ENCODE measurements at regions not wholly inside any gene's neighbourhood (a gene's known extent, or its start where the extent isn't known, plus 50 kb on each side); places are given as distances from the start of the nearest gene placed in this dataset.

DNA sequence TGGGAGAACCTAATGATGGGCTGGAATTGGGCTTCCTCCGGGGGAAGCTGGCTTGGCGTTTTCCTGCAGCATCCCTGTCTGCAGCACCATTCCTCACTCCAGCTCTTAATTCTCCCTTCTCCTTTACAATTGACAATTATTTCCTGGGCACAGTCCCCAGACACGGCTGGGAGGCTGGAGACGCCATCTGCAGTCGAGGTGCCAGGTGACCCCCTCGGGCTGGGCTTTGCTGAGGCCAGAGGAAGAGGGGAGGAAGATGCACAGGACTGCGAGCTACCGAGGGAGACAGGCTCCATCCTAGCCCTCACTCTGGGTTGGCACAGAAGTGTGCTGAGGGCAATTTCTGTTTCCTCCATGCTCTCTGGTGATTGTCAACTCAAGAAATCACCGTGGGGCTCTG lies 453.8 kb downstream of the PTPRU start:
- Histone ChIP-seq H3K27me3 (peaks cover 0 to 6% (median 5%) of the 10 kb centered on the region in 3 donors), H3K9me3 (no peaks in the 10 kb centered on the region), H3K36me3 (no peaks in the 10 kb centered on the region), H3K27ac (no peak overlapping the region), H3K4me1 (no peaks in the 10 kb centered on the region), H3K4me3 (no peak overlapping the region)
- intact Hi-C loops (cut with DNase I; ENCODE audit: low total_unique reads) (no loop called here), in situ Hi-C loops (cut with MboI; ENCODE audit: low sequenced_read_pairs in 4 of 4) (no loop called here)
- no peak for ATAC-seq
- DNase-seq, result no peak
- TF ChIP-seq POLR2A (IDR thresholded peaks at IDR 0.05) (no peak), CTCF (IDR thresholded peaks at IDR 0.05 in 4 of 5, conservative IDR thresholded peaks at IDR 0.05 in 1 of 5) (no peak)

- Histone ChIP-seq H3K36me3 (no peaks in the 10 kb centered on the region), H3K27me3 (peaks cover 0 to 6% (median 5%) of the 10 kb centered on the region in 3 donors), H3K27ac (no peak overlapping the region), H3K9me3 (no peaks in the 10 kb centered on the region), H3K4me3 (no peak overlapping the region), H3K4me1 (no peaks in the 10 kb centered on the region)
- in situ Hi-C loops (cut with MboI; ENCODE audit: low sequenced_read_pairs in 4 of 4), result no loop called here
- DNase-seq, result no peak
- TF ChIP-seq CTCF (IDR thresholded peaks at IDR 0.05 in 4 of 5, conservative IDR thresholded peaks at IDR 0.05 in 1 of 5), result no peak
- no peak for TF ChIP-seq POLR2A (IDR thresholded peaks at IDR 0.05)
- intact Hi-C loops (cut with DNase I; ENCODE audit: low total_unique reads), result no loop called here
- ATAC-seq, result no peak
Measured at GRCh38 chr1:29689372-29690030, 453.2 kb downstream of the PTPRU start.

- H3K36me3 ChIP-seq, result no peaks in the 10 kb centered on the region
- no peak overlapping the region for H3K27ac ChIP-seq
- TF ChIP-seq CTCF (IDR thresholded peaks at IDR 0.05 in 4 of 5, conservative IDR thresholded peaks at IDR 0.05 in 1 of 5), result no peak
- no peak for TF ChIP-seq POLR2A (IDR thresholded peaks at IDR 0.05)
- H3K4me3 ChIP-seq, result no peak overlapping the region
- ATAC-seq, result no peak
- in situ Hi-C loops (cut with MboI; ENCODE audit: low sequenced_read_pairs in 4 of 4) (no loop called here), intact Hi-C loops (cut with DNase I; ENCODE audit: low total_unique reads) (no loop called here)
- no peaks in the 10 kb centered on the region for H3K9me3 ChIP-seq
- H3K4me1 ChIP-seq, result no peaks in the 10 kb centered on the region
- H3K27me3 ChIP-seq, result peaks cover 0 to 6% (median 5%) of the 10 kb centered on the region in 3 donors
- DNase-seq, result no peak
Measured at GRCh38 chr1:29688471-29689365, 452.4 kb downstream of the PTPRU start.

- Histone ChIP-seq H3K27ac (no peak overlapping the region), H3K9me3 (no peaks in the 10 kb centered on the region), H3K36me3 (no peaks in the 10 kb centered on the region), H3K27me3 (peaks cover 0 to 6% (median 5%) of the 10 kb centered on the region in 3 donors), H3K4me3 (no peak overlapping the region), H3K4me1 (no peaks in the 10 kb centered on the region)
- TF ChIP-seq CTCF (IDR thresholded peaks at IDR 0.05 in 4 of 5, conservative IDR thresholded peaks at IDR 0.05 in 1 of 5) (no peak), POLR2A (IDR thresholded peaks at IDR 0.05) (no peak)
- DNase-seq, result no peak
- in situ Hi-C loops (cut with MboI; ENCODE audit: low sequenced_read_pairs in 4 of 4), result no loop called here
- intact Hi-C loops (cut with DNase I; ENCODE audit: low total_unique reads), result no loop called here
- no peak for ATAC-seq
Measured at GRCh38 chr1:29687601-29688244, 451.4 kb downstream of the PTPRU start.

All from gastrocnemius medialis (tissue), 4 donors.